Activated CD4-positive, alpha-beta memory T cell treated with anti-CD3 and anti-CD28 coated beads for 36 hours (primary cell): ENCODE measurements at regions not wholly inside any gene's neighbourhood (a gene's known extent, or its start where the extent isn't known, plus 50 kb on each side); places are given as distances from the start of the nearest gene placed in this dataset.

Source experiments
- CTCF ChIA-PET: fragments of 350-600 bp; sonication (Branson Sonifier 250); formaldehyde crosslinking; loops from one replicate; lab custom pipeline; 2021; ENCODE audit warnings: antibody characterized with exemption, inconsistent platforms; lab: Charles Lee
- POLR2A ChIA-PET: fragments of 350-600 bp; sonication (Branson Sonifier 250); formaldehyde crosslinking; loops from one replicate; lab custom pipeline; 2021; ENCODE audit warnings: antibody characterized with exemption; lab: Charles Lee
- DNase-seq: peaks from one replicate; pipeline ENCODE4 v3.0.0-alpha.2; 2020
- H3K27ac Mint-ChIP-seq: one replicate; pipeline ENCODE4 v1.8.0; 2021; ENCODE audit warnings: mixed read lengths
- H3K27me3 Mint-ChIP-seq: one replicate; pipeline ENCODE4 v1.8.0; 2021; ENCODE audit warnings: mixed read lengths
- H3K36me3 Mint-ChIP-seq: one replicate; pipeline ENCODE4 v1.8.0; 2021; ENCODE audit warnings: mixed read lengths
- H3K4me1 Mint-ChIP-seq: one replicate; pipeline ENCODE4 v1.8.0; 2021; ENCODE audit warnings: low read depth, mixed read lengths
- H3K4me3 Mint-ChIP-seq: one replicate; pipeline ENCODE4 v1.8.0; 2021; ENCODE audit warnings: mild to moderate bottlenecking, mixed read lengths
- H3K9me3 Mint-ChIP-seq: one replicate; pipeline ENCODE4 v1.8.0; 2021; ENCODE audit warnings: mixed read lengths
- intact Hi-C: fragments of 100-400 bp; cut with micrococcal nuclease; formaldehyde crosslinking; loops from one replicate; pipeline ENCODE4 v1.15.1; 2023

GRCh38 chr4:62402088-62402806 lies 1202.1 kb downstream of the ADGRL3 start:
- Mint-ChIP-seq H3K4me1 (no peaks in the 10 kb centered on the region), H3K9me3 (peaks cover 13% of the 10 kb centered on the region), H3K27ac (no peak overlapping the region), H3K36me3 (no peaks in the 10 kb centered on the region), H3K27me3 (no peaks in the 10 kb centered on the region), H3K4me3 (no peak overlapping the region)
- ChIA-PET CTCF (no interaction called here), POLR2A (no interaction called here)
- no peak for DNase-seq
- intact Hi-C loops: no loop called here

GRCh38 chr4:62399242-62399641 lies 1199.1 kb downstream of the ADGRL3 start:
- DNase-seq: no peak
- intact Hi-C loops: no loop called here
- no peaks in the 10 kb centered on the region for H3K27me3 Mint-ChIP-seq
- H3K4me1 Mint-ChIP-seq: no peaks in the 10 kb centered on the region
- POLR2A ChIA-PET: no interaction called here
- no peak overlapping the region for H3K27ac Mint-ChIP-seq
- CTCF ChIA-PET: no interaction called here
- H3K9me3 Mint-ChIP-seq: no peaks in the 10 kb centered on the region
- no peaks in the 10 kb centered on the region for H3K36me3 Mint-ChIP-seq
- no peak overlapping the region for H3K4me3 Mint-ChIP-seq

DNA sequence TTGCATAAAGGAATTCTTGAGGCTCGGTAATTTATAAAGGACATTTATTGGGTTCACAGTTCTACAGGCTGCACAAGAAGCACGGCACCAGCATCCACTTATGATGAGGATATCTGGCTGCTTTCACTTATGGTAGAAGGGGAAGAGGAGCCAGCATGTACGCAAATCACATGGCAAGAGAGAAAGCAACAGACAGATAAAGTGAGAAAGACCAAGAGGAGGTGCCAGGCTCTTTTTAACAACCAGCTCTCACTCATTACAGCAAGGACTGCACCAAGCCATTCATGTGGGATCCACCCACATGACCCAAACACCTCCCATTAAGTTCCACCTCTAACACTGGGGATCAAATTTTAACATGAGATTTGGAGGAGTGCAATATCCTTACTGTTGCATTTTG lies 1198.2 kb downstream of the ADGRL3 start:
- H3K4me1 Mint-ChIP-seq: no peaks in the 10 kb centered on the region
- DNase-seq: no peak
- ChIA-PET CTCF (no interaction called here), POLR2A (no interaction called here)
- intact Hi-C loops: no loop called here
- H3K9me3 Mint-ChIP-seq: peaks cover 5% of the 10 kb centered on the region
- H3K27ac Mint-ChIP-seq: no peak overlapping the region
- H3K36me3 Mint-ChIP-seq: no peaks in the 10 kb centered on the region
- H3K4me3 Mint-ChIP-seq: no peak overlapping the region
- H3K27me3 Mint-ChIP-seq: no peaks in the 10 kb centered on the region

DNA sequence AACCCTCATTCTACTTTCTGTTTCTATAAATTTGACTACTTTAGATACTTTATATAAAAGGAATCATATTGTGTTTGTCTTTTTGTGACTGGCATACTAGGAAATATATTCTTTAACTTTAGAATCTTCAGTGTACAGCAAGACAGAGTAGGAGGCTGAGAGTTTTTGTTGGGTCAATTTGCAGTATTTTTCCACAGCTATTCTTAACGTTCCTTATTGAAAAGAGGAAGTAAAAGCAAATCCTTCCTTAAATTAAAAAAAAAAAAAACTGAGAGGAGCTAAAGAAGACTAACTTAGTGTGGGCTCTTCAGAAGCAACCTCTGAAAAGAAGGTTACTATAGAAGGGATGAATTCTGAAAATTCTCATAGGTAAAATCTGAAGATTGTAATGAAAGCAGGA lies 1194.6 kb downstream of the ADGRL3 start:
- intact Hi-C loops: no loop called here
- H3K4me1 Mint-ChIP-seq: no peaks in the 10 kb centered on the region
- POLR2A ChIA-PET: no interaction called here
- H3K36me3 Mint-ChIP-seq: no peaks in the 10 kb centered on the region
- no peak for DNase-seq
- H3K27me3 Mint-ChIP-seq: no peaks in the 10 kb centered on the region
- H3K27ac Mint-ChIP-seq: no peak overlapping the region
- H3K4me3 Mint-ChIP-seq: no peak overlapping the region
- CTCF ChIA-PET: no interaction called here
- H3K9me3 Mint-ChIP-seq: peaks cover 5% of the 10 kb centered on the region

DNA sequence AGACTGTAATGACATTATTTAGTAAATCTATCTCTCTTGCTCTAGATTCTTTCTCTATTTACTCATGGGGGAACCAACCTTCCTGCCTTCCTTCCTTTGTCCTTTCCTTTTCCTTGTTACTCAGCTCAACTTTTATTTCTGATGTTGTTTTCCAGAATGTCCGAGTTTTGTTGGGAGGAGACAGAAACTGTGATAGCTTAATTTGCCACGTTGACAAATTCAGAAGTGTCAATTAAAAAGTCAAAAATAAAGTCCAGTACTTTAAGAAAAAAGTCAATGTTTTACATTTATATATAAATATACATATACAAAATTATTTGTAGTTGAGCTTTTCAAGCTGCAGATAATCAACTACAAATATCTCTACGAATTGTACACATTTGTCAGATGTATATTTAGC lies 1187.7 kb downstream of the ADGRL3 start:
- POLR2A ChIA-PET: no interaction called here
- CTCF ChIA-PET: no interaction called here
- H3K4me3 Mint-ChIP-seq: no peak overlapping the region
- no peaks in the 10 kb centered on the region for H3K27me3 Mint-ChIP-seq
- no peak overlapping the region for H3K27ac Mint-ChIP-seq
- no peaks in the 10 kb centered on the region for H3K4me1 Mint-ChIP-seq
- intact Hi-C loops: no loop called here
- no peaks in the 10 kb centered on the region for H3K36me3 Mint-ChIP-seq
- peaks cover 8% of the 10 kb centered on the region for H3K9me3 Mint-ChIP-seq
- DNase-seq: no peak

DNA sequence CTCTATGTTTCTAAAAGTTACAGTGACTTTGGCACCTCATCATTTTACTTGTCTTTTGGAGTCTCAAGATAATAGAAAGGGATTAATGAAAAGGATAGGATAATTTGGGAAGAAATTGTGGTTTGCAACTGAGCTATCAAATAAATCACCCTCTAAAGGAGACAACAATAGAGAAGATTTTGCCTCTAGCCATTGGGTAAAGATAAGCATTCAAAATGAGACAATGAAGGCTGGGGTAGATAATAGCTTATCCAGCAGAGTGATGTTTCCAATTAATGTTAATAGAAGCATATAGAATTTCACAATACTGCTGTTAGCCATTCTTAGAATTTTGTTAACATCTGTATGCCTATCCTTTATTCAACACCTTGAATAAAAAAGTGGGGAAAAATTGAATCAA lies 1177.6 kb downstream of the ADGRL3 start:
- peaks cover 13% of the 10 kb centered on the region for H3K9me3 Mint-ChIP-seq
- POLR2A ChIA-PET: no interaction called here
- CTCF ChIA-PET: no interaction called here

DNA sequence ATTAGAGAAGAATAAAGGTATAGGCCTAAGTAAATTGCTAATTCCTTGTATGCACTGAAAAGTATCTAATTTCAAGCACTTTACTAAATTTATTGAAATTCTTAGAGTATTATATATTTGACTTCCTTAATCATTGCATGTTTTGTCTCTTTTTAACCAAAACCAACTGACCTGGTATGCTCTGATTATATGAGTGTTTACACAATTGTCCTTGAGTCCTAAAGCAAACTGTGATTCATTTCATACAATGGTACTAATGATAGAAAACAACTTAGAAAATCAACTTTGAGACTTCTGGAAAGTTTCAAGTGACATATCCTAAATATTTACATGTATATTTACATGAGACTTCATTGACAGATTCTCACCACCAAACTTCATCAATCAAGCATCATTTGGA lies 1177.1 kb downstream of the ADGRL3 start:
- Mint-ChIP-seq H3K27me3 (no peaks in the 10 kb centered on the region), H3K27ac (no peak overlapping the region)

More for the DNA sequence above, 1177.6 kb downstream of the ADGRL3 start:
- no peaks in the 10 kb centered on the region for H3K27me3 Mint-ChIP-seq
- no peaks in the 10 kb centered on the region for H3K4me1 Mint-ChIP-seq
- no peaks in the 10 kb centered on the region for H3K36me3 Mint-ChIP-seq
- intact Hi-C loops: no loop called here
- no peak overlapping the region for H3K4me3 Mint-ChIP-seq
- H3K27ac Mint-ChIP-seq: no peak overlapping the region
- DNase-seq: no peak

GRCh38 chr4:62366939-62367338 lies 1166.8 kb downstream of the ADGRL3 start:
- CTCF ChIA-PET: no interaction called here
- no peaks in the 10 kb centered on the region for H3K27me3 Mint-ChIP-seq
- intact Hi-C loops: no loop called here
- no peaks in the 10 kb centered on the region for H3K4me1 Mint-ChIP-seq
- no peak overlapping the region for H3K27ac Mint-ChIP-seq
- POLR2A ChIA-PET: no interaction called here
- no peak overlapping the region for H3K4me3 Mint-ChIP-seq
- no peak for DNase-seq
- H3K9me3 Mint-ChIP-seq: peaks cover 7% of the 10 kb centered on the region
- H3K36me3 Mint-ChIP-seq: no peaks in the 10 kb centered on the region

More for the DNA sequence above, 1177.1 kb downstream of the ADGRL3 start:
- DNase-seq: no peak
- H3K4me3 Mint-ChIP-seq: no peak overlapping the region
- peaks cover 13% of the 10 kb centered on the region for H3K9me3 Mint-ChIP-seq
- intact Hi-C loops: no loop called here
- no peaks in the 10 kb centered on the region for H3K36me3 Mint-ChIP-seq
- H3K4me1 Mint-ChIP-seq: no peaks in the 10 kb centered on the region
- POLR2A ChIA-PET: no interaction called here
- CTCF ChIA-PET: no interaction called here

DNA sequence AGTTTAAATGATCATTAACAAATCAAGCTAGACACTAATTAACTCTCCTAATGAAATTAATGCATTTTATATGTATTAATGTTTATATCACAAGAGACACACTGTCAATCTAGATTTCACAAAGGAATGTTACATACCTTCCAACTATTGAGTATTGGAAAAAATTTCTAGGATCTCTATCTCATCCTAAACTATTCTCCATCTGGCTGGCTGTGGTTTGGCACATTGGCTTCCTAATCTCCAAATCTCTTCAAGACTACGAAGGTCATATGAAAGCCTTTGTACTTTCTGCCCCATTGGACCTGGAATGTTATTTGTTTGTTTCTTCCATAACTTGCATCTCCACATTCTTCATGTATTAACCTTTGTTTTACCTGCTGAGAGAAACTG lies 1160.0 kb downstream of the ADGRL3 start:
- intact Hi-C loops: no loop called here
- ChIA-PET POLR2A (no interaction called here), CTCF (no interaction called here)
- H3K27me3 Mint-ChIP-seq: no peaks in the 10 kb centered on the region
- no peak overlapping the region for H3K4me3 Mint-ChIP-seq
- H3K36me3 Mint-ChIP-seq: peaks cover 1% of the 10 kb centered on the region
- no peak overlapping the region for H3K27ac Mint-ChIP-seq
- H3K9me3 Mint-ChIP-seq: peaks cover 12% of the 10 kb centered on the region
- DNase-seq: no peak
- H3K4me1 Mint-ChIP-seq: no peaks in the 10 kb centered on the region

GRCh38 chr4:62359441-62360155 lies 1159.5 kb downstream of the ADGRL3 start:
- intact Hi-C loops: no loop called here
- POLR2A ChIA-PET: interaction anchor here (0.6 kb wide), 1 partner anchor 1706 kb away, joined by 3 read pairs; no protein-coding TSS in a partner anchor
- CTCF ChIA-PET: no interaction called here
- Mint-ChIP-seq H3K4me1 (no peaks in the 10 kb centered on the region), H3K27ac (no peak overlapping the region), H3K9me3 (peaks cover 12% of the 10 kb centered on the region), H3K4me3 (no peak overlapping the region), H3K36me3 (peaks cover 1% of the 10 kb centered on the region), H3K27me3 (no peaks in the 10 kb centered on the region)
- no peak for DNase-seq

DNA sequence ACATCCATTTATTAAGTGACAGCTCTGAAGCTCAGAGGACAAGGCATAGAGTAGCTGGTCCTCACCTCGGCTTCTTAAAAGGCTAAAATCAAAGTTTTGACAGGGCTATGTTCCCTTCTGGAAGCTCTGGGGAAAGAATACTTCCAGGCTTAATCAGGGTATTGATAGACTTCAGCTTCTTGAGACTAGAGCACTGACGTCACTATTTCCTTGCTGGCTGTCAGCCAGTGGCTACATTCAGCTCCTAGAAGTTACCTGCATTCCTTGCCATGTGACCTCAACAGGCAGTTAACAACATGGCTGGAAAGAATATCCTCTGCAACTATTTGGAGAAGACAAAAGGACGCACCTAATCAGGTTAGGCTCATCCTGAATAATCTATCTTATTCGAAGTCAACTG lies 1144.8 kb downstream of the ADGRL3 start:
- intact Hi-C loops: no loop called here
- H3K27me3 Mint-ChIP-seq: no peaks in the 10 kb centered on the region
- ChIA-PET CTCF (no interaction called here), POLR2A (no interaction called here)
- H3K4me3 Mint-ChIP-seq: no peak overlapping the region
- peaks cover 33% of the 10 kb centered on the region for H3K9me3 Mint-ChIP-seq
- H3K4me1 Mint-ChIP-seq: no peaks in the 10 kb centered on the region
- no peaks in the 10 kb centered on the region for H3K36me3 Mint-ChIP-seq
- H3K27ac Mint-ChIP-seq: no peak overlapping the region
- DNase-seq: no peak

DNA sequence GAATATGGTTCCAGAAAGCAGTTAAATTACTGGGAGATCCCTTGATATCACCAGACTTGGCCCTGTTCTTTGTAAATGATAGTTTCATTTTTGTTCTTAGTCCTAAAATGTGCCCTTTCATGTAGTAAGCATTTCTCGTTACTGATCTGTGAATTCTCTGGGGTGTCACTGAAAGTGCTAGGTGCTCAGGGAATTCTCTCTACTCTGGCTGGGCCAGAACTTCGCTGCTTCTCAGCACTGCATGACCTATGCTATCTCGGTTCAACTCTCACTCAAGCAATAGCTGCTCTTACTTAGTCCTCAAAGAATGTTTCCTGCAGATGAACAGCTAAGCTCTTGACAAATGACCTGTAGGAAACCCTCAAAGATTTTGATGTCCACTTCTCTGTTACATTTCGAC lies 1144.3 kb downstream of the ADGRL3 start:
- ChIA-PET POLR2A (no interaction called here), CTCF (no interaction called here)
- H3K4me1 Mint-ChIP-seq: no peaks in the 10 kb centered on the region
- no peak for DNase-seq
- no peaks in the 10 kb centered on the region for H3K36me3 Mint-ChIP-seq
- no peaks in the 10 kb centered on the region for H3K27me3 Mint-ChIP-seq
- no peak overlapping the region for H3K27ac Mint-ChIP-seq
- no peak overlapping the region for H3K4me3 Mint-ChIP-seq
- H3K9me3 Mint-ChIP-seq: peaks cover 35% of the 10 kb centered on the region
- intact Hi-C loops: no loop called here

GRCh38 chr4:62342346-62342745 lies 1142.2 kb downstream of the ADGRL3 start:
- Mint-ChIP-seq H3K36me3 (no peaks in the 10 kb centered on the region), H3K4me3 (no peak overlapping the region), H3K27ac (no peak overlapping the region), H3K4me1 (no peaks in the 10 kb centered on the region), H3K9me3 (peaks cover 41% of the 10 kb centered on the region), H3K27me3 (no peaks in the 10 kb centered on the region)
- intact Hi-C loops: no loop called here
- CTCF ChIA-PET: no interaction called here
- no peak for DNase-seq
- POLR2A ChIA-PET: no interaction called here
